Activated CD4-positive, alpha-beta T cell treated with anti-CD3 and anti-CD28 coated beads, Interleukin-2, amount 50 U/mL, for 48 hours (primary cell): ENCODE measurements at regions not wholly inside any gene's neighbourhood (a gene's known extent, or its start where the extent isn't known, plus 50 kb on each side); places are given as distances from the start of the nearest gene placed in this dataset.
A peak's percentile ranks its signal among the peaks of the same experiment; 100 is the strongest.

Experiments
- DNase-seq, 2 experiments: peaks; one replicate each; pipeline ENCODE4 v3.0.0-alpha.2; 2020

- no peak for DNase-seq
Measured at GRCh38 chr13:53732664-53733063, 704.1 kb downstream of the OLFM4 start.

DNA sequence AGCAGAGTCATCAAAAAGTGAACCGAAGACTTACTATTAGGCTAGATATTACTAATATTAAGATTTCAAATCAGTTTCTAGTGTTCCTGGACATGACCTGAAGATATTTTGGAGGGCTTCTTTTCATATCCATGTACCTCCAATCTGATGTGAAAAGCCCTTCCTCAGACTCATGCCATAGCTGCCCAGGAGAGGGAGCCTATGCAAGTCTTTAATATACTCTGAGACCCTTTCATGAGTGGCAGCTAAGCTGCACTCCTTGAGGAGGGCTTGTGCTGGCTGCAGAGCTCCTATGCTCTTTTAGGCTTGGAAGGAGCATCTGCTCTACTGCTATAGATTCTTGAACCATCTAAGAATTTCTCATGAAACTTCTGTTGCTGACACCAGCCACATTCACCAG is 715.3 kb downstream of the OLFM4 start:
- DNase-seq = no peak

DNA sequence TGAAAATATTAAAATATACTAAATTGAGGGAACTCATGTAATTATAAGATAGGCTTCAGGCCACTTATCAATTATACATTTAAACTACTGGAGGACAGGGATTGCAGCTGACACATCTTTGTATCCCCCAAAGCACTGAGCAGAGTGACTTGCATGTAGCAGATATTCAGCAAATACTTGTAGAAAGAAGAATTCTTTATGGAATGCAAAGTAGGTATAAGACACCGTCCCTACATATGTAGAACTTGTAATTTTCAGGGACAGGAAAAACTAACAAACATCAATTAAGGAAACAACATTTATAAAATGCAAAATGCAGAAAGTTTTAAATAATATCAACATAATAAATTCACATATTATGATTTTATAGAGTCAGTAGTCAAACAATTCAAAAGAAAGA is 719.2 kb downstream of the OLFM4 start:
- DNase-seq = no peak

- no peak for DNase-seq
Measured at GRCh38 chr13:53749306-53749705, 720.7 kb downstream of the OLFM4 start.

- DNase-seq = no peak
Measured at GRCh38 chr13:53759016-53759415, 730.4 kb downstream of the OLFM4 start.

- no peak for DNase-seq
Measured at GRCh38 chr13:53775807-53776206, 747.2 kb downstream of the OLFM4 start.

GRCh38 chr13:53778937-53779336 is 750.3 kb downstream of the OLFM4 start:
- no peak for DNase-seq

DNA sequence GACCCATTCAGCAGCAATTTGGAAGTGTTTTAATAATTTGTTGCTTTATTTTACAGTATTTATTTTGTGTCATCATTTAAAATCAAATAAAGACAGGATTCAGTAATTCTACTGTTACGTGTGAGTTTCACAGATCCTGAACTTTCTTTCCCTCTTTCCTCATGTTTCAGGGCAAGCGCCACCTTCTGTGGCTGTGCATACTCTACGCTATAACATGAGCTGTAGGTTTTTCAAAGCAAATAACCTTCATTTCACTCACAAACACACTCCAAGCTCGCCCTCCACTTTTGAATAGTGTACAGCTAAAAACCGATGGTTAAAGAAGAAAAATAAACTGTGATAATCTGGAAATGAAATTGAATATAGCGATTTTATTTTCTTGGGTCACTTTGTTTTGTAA is 753.3 kb downstream of the OLFM4 start:
- no peak for DNase-seq

DNA sequence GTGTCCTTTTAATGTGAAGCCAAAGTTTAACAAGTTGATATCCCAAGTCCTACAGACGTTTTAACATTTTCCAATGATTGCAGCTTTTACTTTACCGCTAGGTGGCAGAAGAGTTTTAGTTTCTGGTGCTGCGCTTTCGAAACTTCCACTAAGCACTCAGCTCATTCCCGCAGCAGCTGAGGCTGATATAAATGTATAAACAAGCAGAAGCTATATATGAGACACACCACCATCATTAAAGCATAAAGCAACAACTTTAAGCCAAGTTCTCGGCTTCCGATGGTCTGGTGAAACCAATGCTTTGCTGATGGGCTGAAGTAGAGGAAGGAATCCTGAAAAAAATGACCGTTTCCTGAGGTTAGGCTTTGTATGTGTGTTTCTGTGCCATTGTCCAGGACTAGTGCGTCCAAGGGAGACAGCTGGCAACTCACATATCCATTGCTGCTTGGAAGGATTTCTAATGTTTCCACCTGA is 753.9 kb downstream of the OLFM4 start:
- DNase-seq = peak in 1 of 2 experiments; percentile 4

DNA sequence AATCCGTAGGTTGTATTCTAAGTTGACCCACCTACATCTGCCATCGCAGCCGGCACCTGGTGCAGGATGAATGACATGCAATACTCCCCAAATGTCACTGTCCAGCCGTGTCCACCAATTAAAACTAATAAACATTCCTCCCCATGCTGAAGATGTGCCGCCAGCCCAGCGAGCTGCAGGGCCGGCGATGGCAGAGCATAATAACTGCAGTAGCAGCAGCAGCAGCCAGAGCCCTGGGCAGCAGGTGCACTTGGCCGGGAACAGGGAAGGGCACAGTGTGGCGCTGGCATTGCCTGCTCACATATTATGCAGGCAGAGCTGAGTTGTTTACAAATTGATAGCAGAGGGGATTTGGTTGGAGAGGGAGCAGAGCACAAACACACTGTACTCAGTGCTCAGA is 754.9 kb downstream of the OLFM4 start:
- no peak for DNase-seq

GRCh38 chr13:53788286-53788685 is 759.7 kb downstream of the OLFM4 start:
- no peak for DNase-seq

DNA sequence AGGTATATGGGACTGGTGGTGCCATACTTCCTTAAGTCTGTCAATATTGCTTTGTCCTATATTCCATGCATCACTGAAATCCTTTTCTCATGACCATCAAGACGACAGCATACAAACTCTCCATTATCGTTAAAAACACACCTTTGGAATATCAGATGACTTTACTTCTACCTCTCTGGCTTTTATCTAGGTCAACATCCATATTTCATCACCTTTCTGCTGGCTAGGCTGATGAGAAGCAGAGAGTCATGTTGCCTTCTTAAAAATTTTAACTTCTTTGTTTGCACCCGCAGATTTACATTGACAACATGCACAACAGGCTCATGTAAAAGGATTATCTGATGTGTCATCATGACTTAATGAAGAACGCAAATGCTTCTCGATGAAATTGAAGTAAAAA is 771.4 kb downstream of the OLFM4 start:
- no peak for DNase-seq

DNA sequence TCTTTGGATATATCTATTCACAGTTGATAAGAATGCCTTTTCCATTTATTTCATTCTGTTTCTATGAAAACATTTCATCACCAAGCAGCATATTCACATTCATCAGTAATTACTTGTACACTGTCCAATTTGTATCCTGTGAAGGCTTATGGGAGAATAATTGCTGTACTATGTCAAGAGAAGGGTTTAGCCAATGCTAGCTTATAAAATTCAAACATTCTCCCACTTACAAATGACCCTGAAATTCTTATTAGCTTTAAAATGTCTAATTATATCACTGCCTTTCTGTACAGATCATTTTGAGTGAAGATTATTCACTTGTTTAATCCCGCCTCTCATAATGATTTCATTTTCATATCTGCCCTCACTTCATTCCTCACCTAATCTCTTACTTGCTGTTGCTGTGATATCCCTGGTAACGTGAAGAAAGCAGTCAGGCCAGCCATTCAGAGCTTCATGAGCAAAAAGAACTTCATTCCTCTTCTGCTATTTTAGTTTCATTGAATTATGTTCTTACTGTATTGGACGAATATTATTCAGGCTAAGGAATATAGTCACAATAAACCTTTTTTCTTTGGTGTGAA is 778.7 kb downstream of the OLFM4 start:
- no peak for DNase-seq

- DNase-seq = no peak
Measured at GRCh38 chr13:53821632-53822031, 793.0 kb downstream of the OLFM4 start.

GRCh38 chr13:53822136-53822535 is 793.5 kb downstream of the OLFM4 start:
- DNase-seq = no peak

DNA sequence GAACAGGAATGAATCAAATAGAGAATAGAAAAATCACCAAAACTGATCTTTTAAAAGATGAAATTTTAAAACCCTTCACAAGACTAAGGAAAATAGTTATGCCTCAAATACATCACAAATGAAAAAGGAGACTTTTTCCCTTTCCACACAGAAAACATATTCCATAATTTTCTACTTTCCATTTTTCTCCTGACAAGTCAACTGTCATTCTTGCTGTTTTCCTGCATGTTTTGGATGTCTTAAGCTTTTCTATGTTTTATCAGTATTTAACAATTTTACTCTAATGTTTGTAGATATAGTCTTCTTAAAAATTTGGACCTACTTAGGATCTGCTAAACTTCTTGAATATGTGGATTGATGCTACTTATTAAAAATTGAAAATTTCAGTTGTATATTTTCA is 810.8 kb downstream of the OLFM4 start:
- DNase-seq = no peak

DNA sequence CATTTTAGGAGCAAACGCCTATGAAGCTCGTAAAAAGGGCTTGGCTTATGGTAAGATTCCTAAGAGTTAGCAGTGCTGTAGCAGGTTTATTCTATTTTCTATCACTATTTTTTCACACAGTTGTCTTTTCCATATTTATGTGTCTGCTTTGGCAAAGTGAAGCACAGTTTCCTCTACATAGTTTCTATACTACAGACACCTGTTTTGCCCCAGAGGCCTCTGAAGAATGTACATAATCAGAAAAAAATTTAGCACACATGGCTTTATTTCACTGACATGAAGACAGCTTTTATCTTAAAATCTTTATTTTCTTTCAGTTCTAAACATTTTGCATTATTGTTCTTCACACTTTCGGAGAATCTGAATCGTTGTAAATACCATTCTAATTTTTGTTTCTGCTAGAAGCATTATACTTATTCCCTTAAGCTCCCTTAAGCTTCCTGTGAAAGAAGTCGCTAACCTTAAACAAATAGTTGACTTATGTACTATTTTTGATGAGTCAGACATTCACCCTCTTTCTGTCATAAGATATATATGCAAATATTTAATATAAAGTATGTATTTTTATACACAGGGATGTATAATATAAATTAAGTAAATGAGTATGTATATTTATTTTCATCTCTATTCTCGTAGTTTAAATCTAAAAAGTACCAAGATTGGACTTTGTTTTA is 816.0 kb downstream of the OLFM4 start:
- no peak for DNase-seq

DNA sequence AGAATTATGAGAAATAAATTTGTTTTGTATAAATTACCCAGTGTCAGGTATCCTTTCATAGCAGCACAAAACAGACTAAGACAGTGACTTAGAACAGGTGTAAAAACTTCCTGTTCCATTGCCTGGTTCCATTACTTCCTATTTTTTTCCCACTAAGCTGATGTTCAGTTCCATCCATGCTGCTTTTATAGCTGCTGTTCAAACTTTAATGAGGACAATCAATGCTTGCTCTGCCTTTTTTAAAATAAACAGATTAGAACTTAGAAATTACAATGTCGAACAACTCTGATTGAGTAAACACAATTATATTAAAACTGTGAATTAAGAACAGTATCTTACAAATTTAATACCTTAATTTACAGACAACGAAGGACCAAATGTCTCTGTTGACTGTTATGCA is 818.9 kb downstream of the OLFM4 start:
- no peak for DNase-seq

DNA sequence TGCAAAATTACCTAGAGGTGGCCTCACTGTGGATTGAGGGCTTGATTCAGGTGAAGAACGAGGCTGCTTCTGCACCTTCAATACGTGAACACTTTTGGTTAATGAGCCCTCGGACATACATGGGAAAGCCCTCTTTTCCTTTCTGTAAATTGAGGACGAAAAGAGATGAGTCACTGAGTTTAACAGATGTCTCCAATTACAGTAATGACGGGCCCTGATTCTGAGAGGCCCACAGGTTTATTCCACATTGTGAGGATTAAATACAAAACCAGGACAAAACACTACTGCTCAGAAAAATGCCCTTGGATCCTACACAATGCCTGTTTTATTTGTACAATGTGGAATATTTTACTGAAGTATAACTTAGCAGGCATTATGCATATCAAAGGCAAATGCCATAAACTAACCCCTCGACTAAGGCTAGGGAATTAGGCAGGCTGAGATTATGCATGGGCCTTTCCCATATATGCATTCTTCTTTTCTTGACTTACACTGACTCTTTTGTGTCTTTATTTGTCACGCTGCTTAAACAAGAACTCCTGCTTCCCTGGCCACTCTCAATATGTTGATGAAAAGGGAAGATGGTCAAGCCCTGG is 819.9 kb downstream of the OLFM4 start:
- no peak for DNase-seq

- DNase-seq = no peak
Measured at GRCh38 chr13:53854321-53854720, 825.7 kb downstream of the OLFM4 start.

DNA sequence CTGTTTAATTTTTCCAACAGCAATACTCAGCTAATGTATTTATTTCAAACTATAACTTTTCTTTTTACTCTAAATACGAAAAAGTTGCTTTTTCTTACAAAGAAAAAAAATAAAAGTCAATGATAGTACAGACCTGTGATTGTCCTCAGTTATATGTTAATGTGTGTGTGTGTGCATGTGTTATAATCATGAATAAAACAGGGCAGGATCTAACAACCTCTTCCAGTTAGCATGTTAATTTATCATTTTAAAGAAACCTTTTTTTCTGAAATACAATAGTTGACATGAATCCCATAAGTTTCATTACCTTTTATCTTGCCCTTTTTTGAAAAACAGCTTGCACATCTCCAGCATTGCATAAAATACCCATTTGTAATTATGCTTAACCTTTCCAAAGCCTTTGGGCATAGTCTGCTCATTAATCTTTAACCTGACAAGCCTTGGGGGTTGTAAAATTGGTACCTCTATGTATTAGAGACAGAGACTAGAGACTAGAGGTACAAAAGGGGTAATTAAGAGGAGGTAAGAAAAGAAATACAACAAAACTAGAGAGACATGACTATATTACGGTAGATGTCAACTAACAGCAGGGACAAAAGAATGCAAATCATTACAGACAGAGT is 828.1 kb downstream of the OLFM4 start:
- DNase-seq = no peak

DNA sequence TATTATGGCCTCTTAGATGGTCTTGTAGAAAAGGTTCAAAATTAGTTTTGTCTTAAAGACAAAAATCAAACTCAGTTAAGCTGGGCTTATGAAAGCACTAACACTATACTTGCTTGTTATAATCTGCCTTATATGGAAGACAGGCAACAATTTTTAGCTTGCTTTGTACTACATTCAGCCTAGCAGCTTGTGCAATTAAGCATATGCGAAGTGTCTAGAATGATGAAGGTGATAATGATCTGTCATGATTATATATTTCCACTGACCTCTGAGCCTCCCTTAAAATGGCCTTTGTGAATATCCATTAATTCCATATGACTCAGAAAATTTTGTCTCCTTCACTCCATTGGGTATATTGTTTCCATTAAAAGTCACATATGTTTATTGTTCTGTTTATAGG is 834.9 kb downstream of the OLFM4 start:
- DNase-seq = no peak

GRCh38 chr13:53873558-53873957 is 844.9 kb downstream of the OLFM4 start:
- no peak for DNase-seq

DNA sequence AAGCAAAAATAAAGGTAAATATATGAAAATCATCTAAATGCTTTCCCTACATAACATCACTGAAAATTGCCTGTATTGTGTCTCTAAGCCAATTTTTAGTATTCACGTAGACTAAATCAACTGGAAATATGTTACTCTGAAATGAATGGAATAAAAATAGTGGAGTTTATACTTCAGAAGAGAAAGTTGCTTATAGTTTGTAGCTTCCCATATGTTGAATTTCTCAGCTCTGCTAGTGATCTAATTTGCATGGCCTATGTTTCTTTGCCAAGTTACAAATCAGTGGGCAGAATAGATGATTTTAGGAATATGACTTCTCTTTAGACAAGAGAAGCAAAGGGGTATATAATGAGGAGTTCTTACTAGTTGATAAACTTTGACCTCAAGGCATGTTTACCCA is 850.2 kb downstream of the OLFM4 start:
- DNase-seq = no peak
